NT2/D1 (cell line): ENCODE measurements at regions not wholly inside any gene's neighbourhood (a gene's known extent, or its start where the extent isn't known, plus 50 kb on each side); places are given as distances from the start of the nearest gene placed in this dataset.

Experiments
- YY1 ChIP-seq: IDR thresholded peaks from 2 replicates; pipeline ENCODE4 v1.6.1; 2011; ENCODE audit not compliant: insufficient read length, insufficient read depth
- ZNF274 ChIP-seq: IDR thresholded peaks from 2 replicates; pipeline ENCODE4 v1.6.1; 2011; ENCODE audit warnings: mild to moderate bottlenecking, low read depth, low read length

- TF ChIP-seq YY1 (no peak), ZNF274 (no peak)
Measured at GRCh38 chr15:69606921-69607500, 154.4 kb downstream of the RPLP1 start.
